GM23338 (cell line): ENCODE measurements at regions not wholly inside any gene's neighbourhood (a gene's known extent, or its start where the extent isn't known, plus 50 kb on each side); places are given as distances from the start of the nearest gene placed in this dataset.

Experiments used
- CTCF ChIP-seq, 2 experiments: fragments of 200-600 bp in 1 of 2; sonication (generic) in 1 of 2; conservative IDR thresholded peaks; 2 replicates each; pipeline versions ENCODE4 v1.5.1 to v1.6.1; 2016 to 2017; ENCODE audit warnings: antibody characterized with exemption in 2 of 2, low read depth in 2 of 2, mild to moderate bottlenecking in 2 of 2, moderate library complexity in 1 of 2
- ETS1 ChIP-seq: IDR thresholded peaks from 2 replicates; pipeline ENCODE4 v1.6.1; 2016; ENCODE audit warnings: antibody characterized with exemption
- EZH2 ChIP-seq: fragments of 200-600 bp; sonication (generic); IDR thresholded peaks from one replicate; pipeline ENCODE4 v1.8.0; 2017; ENCODE audit warnings: antibody characterized with exemption, mild to moderate bottlenecking, low read depth; ENCODE audit not compliant: unreplicated experiment
- POLR2AphosphoS5 ChIP-seq: IDR thresholded peaks from 2 replicates; pipeline ENCODE4 v1.6.1; 2016; ENCODE audit warnings: antibody characterized with exemption, low read depth
- STAT1 ChIP-seq: IDR thresholded peaks from one replicate; pipeline ENCODE4 v1.6.1; 2016; ENCODE audit warnings: antibody characterized with exemption; ENCODE audit not compliant: unreplicated experiment
- ZNF331 ChIP-seq: fragments of 250-450 bp; sonication (Bioruptor Pico); IDR thresholded peaks from 2 replicates; pipeline ENCODE4 v1.5.0; 2020; ENCODE audit warnings: low read depth, mild to moderate bottlenecking, moderate library complexity

GRCh38 chr1:14149431-14149830 is 449.1 kb upstream of the KAZN start:
- TF ChIP-seq EZH2 (no peak), CTCF (conservative IDR thresholded peaks at IDR 0.05; ENCODE audit: low read depth in 2 of 2) (peak; percentile 29 to 53), POLR2AphosphoS5 (no peak), ETS1 (no peak), STAT1 (no peak), ZNF331 (no peak)
